ENCODE measurements at regions not wholly inside any gene's neighbourhood (a gene's known extent, or its start where the extent isn't known, plus 50 kb on each side); places are given as distances from the start of the nearest gene placed in this dataset.
"Not testable (repeated sequence)": the region's sequence is repeated elsewhere in the genome, so short reads cannot be mapped to it uniquely, and the experiment has no call there.

DNA sequence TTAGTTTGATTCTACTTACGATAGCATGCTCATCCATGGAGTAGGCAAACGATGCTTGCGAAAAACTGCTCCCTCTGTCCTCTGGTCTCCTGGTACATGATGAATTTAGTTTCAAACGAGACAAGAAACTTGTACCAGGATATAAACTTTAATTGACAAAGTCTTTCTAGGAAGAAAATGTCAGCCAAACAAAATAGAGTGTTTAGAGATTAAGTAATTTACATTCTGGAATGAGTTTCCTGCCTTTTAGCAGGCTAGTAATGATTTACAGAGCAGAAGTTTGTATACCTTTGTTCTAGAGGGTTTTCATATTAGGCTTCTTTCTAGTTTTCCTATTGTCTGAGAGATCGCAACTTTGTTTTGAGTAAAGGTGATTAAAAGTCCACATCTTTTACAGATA, 206.9 kb downstream of the RPL10L start:
- H3K4me3 ChIP-seq (replicated peaks in 1 of 3), result no peak overlapping the region
- H3K27ac ChIP-seq, result no peak overlapping the region
- 72 to 74% methylated on average over 5 of the region's 5 CpGs for WGBS, 2 donors
- H3K36me3 ChIP-seq, result no peaks in the 10 kb centered on the region
- H3K9me3 ChIP-seq, result no peaks in the 10 kb centered on the region
- intact Hi-C loops (cut with DNase I), result no loop called here
- TF ChIP-seq CTCF (IDR thresholded peaks at IDR 0.05), result no peak
- TF ChIP-seq POLR2A (IDR thresholded peaks at IDR 0.05), result no peak
- H3K27me3 ChIP-seq, result no peaks in the 10 kb centered on the region
- no peaks in the 10 kb centered on the region for H3K4me1 ChIP-seq
- no peak for DNase-seq

DNA sequence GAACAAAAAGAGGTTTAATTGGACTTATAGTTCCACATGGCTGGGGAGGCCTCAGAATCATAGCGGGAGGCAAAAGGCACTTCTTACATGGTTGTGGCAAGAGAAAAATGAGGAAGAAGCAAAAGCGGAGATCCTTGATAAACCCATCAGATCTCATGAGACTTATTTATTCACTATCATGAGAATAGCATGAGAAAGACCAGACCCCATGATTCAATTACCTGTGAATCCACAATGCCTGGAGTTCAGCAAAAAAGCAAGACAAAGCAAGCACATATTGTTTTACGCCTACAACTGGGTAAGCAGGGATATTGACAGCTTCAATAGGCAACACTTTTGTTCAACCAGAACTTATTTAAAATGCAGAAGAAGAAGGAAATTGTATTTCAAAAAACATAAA, 218.2 kb downstream of the RPL10L start:
- Histone ChIP-seq H3K4me1 (no peaks in the 10 kb centered on the region), H3K9me3 (no peaks in the 10 kb centered on the region), H3K27ac (no peak overlapping the region), H3K36me3 (no peaks in the 10 kb centered on the region), H3K4me3 (replicated peaks in 1 of 3) (no peak overlapping the region), H3K27me3 (no peaks in the 10 kb centered on the region)
- intact Hi-C loops (cut with DNase I), result no loop called here
- DNase-seq, result no peak
- 96 to 97% methylated on average over 3 of the region's 3 CpGs for WGBS, 2 donors
- TF ChIP-seq POLR2A (IDR thresholded peaks at IDR 0.05), result no peak
- no peak for TF ChIP-seq CTCF (IDR thresholded peaks at IDR 0.05)

GRCh38 chr14:46432516-46432915, 219.1 kb downstream of the RPL10L start:
- Histone ChIP-seq H3K27ac (no peak overlapping the region), H3K36me3 (no peaks in the 10 kb centered on the region), H3K9me3 (no peaks in the 10 kb centered on the region), H3K4me1 (no peaks in the 10 kb centered on the region), H3K27me3 (no peaks in the 10 kb centered on the region), H3K4me3 (replicated peaks in 1 of 3) (no peak overlapping the region)
- no peak for DNase-seq
- intact Hi-C loops (cut with DNase I), result no loop called here
- WGBS, 2 donors, result 51 to 67% methylated on average over 2 of the region's 2 CpGs
- TF ChIP-seq POLR2A (IDR thresholded peaks at IDR 0.05) (no peak), CTCF (IDR thresholded peaks at IDR 0.05) (no peak)

DNA sequence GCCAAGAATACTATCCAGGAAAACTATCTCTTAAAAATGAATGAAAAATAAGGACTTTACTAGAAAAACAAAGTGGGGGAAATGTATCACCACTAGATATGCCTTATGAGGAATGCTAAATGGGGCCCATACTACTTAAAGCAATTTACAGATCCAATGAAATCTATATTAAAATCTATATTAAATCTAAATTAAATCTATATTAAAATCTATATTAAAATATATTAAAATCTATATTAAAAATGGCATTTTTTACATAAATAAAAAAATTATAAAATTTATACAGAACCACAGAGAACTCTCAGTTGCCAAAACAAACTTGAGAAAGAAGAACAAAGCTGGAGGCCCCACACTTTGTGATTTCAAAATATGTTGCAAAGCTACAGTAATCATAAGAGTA, 234.5 kb downstream of the RPL10L start:
- intact Hi-C loops (cut with DNase I), result no loop called here
- TF ChIP-seq CTCF (IDR thresholded peaks at IDR 0.05) (no peak), POLR2A (IDR thresholded peaks at IDR 0.05) (no peak)

DNA sequence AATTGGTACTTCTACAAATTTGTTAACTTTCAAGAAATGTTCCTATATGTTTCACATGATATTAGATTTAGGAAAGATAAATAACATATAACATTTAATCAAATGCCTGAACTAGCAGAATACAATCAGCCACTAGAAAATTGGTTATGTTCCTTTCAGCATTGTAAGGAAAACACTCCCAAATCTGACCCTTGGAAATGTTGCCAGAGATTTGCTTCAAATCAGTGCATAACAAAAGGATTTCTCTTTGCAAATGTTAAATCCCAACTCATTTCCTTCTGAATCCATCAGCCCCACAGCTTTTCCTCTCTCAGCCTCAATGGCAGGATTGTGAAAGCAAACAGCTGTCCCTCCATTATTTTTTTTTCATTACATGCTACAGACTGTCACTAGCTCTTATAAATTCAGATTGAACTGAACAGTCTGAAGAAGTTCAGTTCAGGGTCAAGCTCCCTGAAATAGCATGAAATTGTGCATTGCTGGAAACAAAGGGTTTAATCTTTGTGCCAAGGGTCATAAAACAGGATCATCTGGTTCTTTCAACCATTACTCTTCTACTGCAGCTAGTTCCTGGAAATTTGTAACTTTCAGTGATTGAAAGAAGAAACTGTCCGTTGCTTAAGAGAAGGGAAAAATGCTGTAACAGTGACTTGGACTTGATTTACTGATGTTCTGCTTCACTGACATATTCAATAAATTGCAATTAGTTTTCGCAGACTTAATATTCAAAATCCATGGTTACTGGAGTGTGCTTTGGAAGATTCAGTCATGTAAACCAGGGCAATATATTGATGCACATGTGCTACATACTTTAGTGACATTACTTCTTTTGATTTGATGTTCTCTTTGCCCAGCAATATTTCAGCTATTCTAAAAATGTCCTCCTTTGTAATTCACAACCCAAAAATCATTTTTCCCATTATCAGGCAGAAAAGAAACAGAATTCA, 246.4 kb downstream of the RPL10L start:
- H3K27ac ChIP-seq, result no peak overlapping the region
- no peaks in the 10 kb centered on the region for H3K27me3 ChIP-seq
- 46 to 51% methylated on average over 2 of the region's 2 CpGs for WGBS, 2 donors
- H3K9me3 ChIP-seq, result no peaks in the 10 kb centered on the region
- TF ChIP-seq CTCF (IDR thresholded peaks at IDR 0.05) (no peak), POLR2A (IDR thresholded peaks at IDR 0.05) (no peak)
- intact Hi-C loops (cut with DNase I), result no loop called here
- DNase-seq, result no peak
- no peak overlapping the region for H3K4me3 ChIP-seq (replicated peaks in 1 of 3)
- no peaks in the 10 kb centered on the region for H3K4me1 ChIP-seq
- H3K36me3 ChIP-seq, result no peaks in the 10 kb centered on the region

More for the DNA sequence above, 234.5 kb downstream of the RPL10L start:
- no peaks in the 10 kb centered on the region for H3K9me3 ChIP-seq
- DNase-seq, result no peak
- no peaks in the 10 kb centered on the region for H3K4me1 ChIP-seq
- H3K36me3 ChIP-seq, result no peaks in the 10 kb centered on the region
- no peak overlapping the region for H3K4me3 ChIP-seq (replicated peaks in 1 of 3)
- H3K27ac ChIP-seq, result no peak overlapping the region
- H3K27me3 ChIP-seq, result no peaks in the 10 kb centered on the region

GRCh38 chr14:46402001-46402690, 249.4 kb downstream of the RPL10L start:
- WGBS, 2 donors, result 94% methylated on average over 18 of the region's 18 CpGs
- H3K36me3 ChIP-seq; H3K9me3 ChIP-seq; intact Hi-C loops (cut with DNase I); H3K4me3 ChIP-seq (replicated peaks in 1 of 3); H3K4me1 ChIP-seq; H3K27ac ChIP-seq; DNase-seq; H3K27me3 ChIP-seq: not testable (repeated sequence)
